AG10803 (cell line): ENCODE measurements at regions not wholly inside any gene's neighbourhood (a gene's known extent, or its start where the extent isn't known, plus 50 kb on each side); places are given as distances from the start of the nearest gene placed in this dataset.
"Not testable (repeated sequence)": the region's sequence is repeated elsewhere in the genome, so short reads cannot be mapped to it uniquely, and the experiment has no call there.

Experiments
- DNase-seq: peaks from one replicate; pipeline ENCODE4 v3.0.0; 2010; ENCODE audit warnings: low read depth
- H3K4me3 ChIP-seq: 2 replicates; pipeline ENCODE4 v1.5.1; 2011; ENCODE audit warnings: mild to moderate bottlenecking, low read length, control low read depth
- TF ChIP-seq, protein P1 (sequence below): conservative IDR thresholded peaks from 2 replicates; pipeline ENCODE4 v1.5.1; 2011; ENCODE audit warnings: mild to moderate bottlenecking, low read length, control low read depth, inconsistent platforms

DNA sequence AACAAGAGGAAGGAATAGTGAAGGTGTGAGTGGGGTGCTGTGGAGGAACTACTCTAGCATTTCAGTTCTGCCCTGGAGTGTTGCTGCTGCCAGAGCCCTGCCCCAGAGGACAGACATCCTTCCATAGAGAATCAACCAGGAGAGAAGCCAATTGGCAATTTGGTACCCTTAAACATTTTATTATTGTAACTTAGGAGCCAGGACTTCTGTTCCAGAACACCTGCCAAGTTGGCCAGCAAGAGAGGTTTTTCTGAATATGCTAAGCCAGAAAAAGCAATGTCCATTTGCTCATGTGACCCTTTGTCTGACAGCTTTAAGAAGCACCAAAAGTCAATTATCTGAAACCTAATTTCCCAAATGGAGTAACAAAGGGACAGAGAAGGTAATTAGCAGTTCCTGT, 264.9 kb downstream of the MEX3B start:
- TF ChIP-seq, protein P1, sequence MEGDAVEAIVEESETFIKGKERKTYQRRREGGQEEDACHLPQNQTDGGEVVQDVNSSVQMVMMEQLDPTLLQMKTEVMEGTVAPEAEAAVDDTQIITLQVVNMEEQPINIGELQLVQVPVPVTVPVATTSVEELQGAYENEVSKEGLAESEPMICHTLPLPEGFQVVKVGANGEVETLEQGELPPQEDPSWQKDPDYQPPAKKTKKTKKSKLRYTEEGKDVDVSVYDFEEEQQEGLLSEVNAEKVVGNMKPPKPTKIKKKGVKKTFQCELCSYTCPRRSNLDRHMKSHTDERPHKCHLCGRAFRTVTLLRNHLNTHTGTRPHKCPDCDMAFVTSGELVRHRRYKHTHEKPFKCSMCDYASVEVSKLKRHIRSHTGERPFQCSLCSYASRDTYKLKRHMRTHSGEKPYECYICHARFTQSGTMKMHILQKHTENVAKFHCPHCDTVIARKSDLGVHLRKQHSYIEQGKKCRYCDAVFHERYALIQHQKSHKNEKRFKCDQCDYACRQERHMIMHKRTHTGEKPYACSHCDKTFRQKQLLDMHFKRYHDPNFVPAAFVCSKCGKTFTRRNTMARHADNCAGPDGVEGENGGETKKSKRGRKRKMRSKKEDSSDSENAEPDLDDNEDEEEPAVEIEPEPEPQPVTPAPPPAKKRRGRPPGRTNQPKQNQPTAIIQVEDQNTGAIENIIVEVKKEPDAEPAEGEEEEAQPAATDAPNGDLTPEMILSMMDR = no peak
- no peak overlapping the region for H3K4me3 ChIP-seq
- no peak for DNase-seq

- TF ChIP-seq, protein P1 = no peak
- no peak overlapping the region for H3K4me3 ChIP-seq
- DNase-seq = no peak
Observed at GRCh38 chr15:81779181-81779580, 266.6 kb downstream of the MEX3B start.

- TF ChIP-seq, protein P1 = no peak
- H3K4me3 ChIP-seq = no peak overlapping the region
- no peak for DNase-seq
Observed at GRCh38 chr15:81777546-81777945, 268.3 kb downstream of the MEX3B start.

- no peak for DNase-seq
- TF ChIP-seq, protein P1 = no peak
- H3K4me3 ChIP-seq = no peak overlapping the region
Observed at GRCh38 chr15:81776976-81777375, 268.8 kb downstream of the MEX3B start.

DNA sequence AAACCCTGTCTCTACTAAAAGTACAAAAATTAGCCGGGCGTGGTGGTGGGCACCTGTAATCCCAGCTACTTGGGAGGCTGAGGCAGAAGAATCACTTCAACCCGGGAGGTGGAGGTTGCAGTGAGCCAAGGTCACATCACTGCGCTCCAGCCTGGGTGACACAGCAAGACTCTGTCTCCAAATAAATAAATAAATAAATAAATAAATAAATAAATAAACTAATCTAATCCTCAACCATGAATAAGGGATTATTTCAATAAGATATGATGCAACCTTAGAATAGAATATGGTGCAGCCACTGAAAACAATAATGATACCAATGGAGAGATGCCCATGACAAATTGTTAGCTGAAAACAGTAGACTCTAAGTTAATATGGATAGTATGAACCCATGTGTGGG, 270.0 kb downstream of the MEX3B start:
- H3K4me3 ChIP-seq, DNase-seq: not testable (repeated sequence)

GRCh38 chr15:81774309-81774708, 271.5 kb downstream of the MEX3B start:
- TF ChIP-seq, protein P1 = no peak
- no peak for DNase-seq
- no peak overlapping the region for H3K4me3 ChIP-seq

DNA sequence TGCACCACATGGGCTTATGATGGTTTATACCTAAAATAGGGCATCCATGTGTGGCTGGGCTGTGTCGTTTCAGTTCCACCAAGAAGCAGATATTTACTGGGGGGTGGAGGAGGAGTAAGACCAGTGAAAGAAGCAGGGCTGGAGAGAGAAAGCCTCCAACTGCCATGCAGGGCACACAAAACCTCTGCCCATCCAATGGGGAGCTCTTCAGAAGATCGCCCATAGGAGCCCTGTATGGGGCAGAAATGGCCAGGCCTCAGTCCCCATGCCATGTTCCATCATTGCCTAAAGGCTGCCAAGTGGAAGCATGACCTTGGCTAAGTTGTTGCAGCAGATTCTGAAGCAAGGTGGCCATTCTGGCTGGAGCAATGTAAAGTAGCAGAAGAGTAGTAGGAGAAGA, 277.0 kb downstream of the MEX3B start:
- TF ChIP-seq, protein P1 = no peak
- DNase-seq = no peak
- H3K4me3 ChIP-seq = no peak overlapping the region
